K562 (cell line): ENCODE measurements at regions not wholly inside any gene's neighbourhood (a gene's known extent, or its start where the extent isn't known, plus 50 kb on each side); places are given as distances from the start of the nearest gene placed in this dataset.

Experiments used
- ATAC-seq: fragments of 200-7000 bp; cut with Tn5 transposase; 3 replicates; pipeline ENCODE4 v1.9.1; 2020; ENCODE audit warnings: moderate library complexity
- BruUV-seq: library from RNA; stranded (reverse); fragments of 400-500 nt; replicated peaks from 2 replicates; lab custom pipeline; 2021; lab: Mats Ljungman, UMichigan
- CTCF ChIA-PET: fragments of 300-600 bp; formaldehyde crosslinking; extraction: SDS; loops from one replicate; lab custom pipeline; 2021; ENCODE audit warnings: low intra/inter-chr PET ratio; lab: Yijun Ruan, JAX
- POLR2A ChIA-PET: fragments of 300-600, 350-650 bp; sonication (Branson Sonifier 250); formaldehyde crosslinking; extraction: SDS; loops from one replicate; lab custom pipeline; 2021; ENCODE audit warnings: antibody characterized with exemption, inconsistent platforms; lab: Yijun Ruan, JAX
- DNase-seq, 4 experiments: peaks; one replicate each; pipeline versions ENCODE4 v3.0.0 to v3.0.0-alpha.2; 2011 to 2018; ENCODE audit warnings: low spot score in 3 of 4, mixed read lengths in 3 of 4; ENCODE audit errors: extremely low read depth in 1 of 4
- FAIRE-seq: peaks from 2 replicates; lab custom pipeline; 2011; peaks lifted over from hg19 to GRCh38; lab: Jason Lieb, UNC
- H2AFZ ChIP-seq: 2 replicates; pipeline ENCODE4 v1.6.0; 2011; ENCODE audit warnings: low read depth, low read length, control low read depth, inconsistent platforms
- H3K27ac ChIP-seq: fragments of 200-600 bp; 3 replicates; pipeline ENCODE4 v1.8.0; 2011; ENCODE audit warnings: low read depth, mild to moderate bottlenecking, control low read depth, inconsistent platforms, low read length, moderate library complexity, mixed read lengths; ENCODE audit errors: extremely low read depth
- H3K27me3 ChIP-seq, 2 experiments: fragments of 300-600 bp in 1 of 2; 2 replicates in 1 of 2; 3 replicates in 1 of 2; pipeline versions ENCODE4 v1.6.0 to v1.8.0; 2011; ENCODE audit warnings: inconsistent platforms in 2 of 2, low read length in 2 of 2, mild to moderate bottlenecking in 1 of 2, mixed read lengths in 1 of 2, moderate library complexity in 1 of 2; ENCODE audit not compliant: control insufficient read depth in 2 of 2, insufficient read depth in 2 of 2
- H3K36me3 ChIP-seq: fragments of 300-600 bp; 3 replicates; pipeline ENCODE4 v1.8.0; 2011; ENCODE audit warnings: mild to moderate bottlenecking, low read length, inconsistent platforms; ENCODE audit not compliant: control insufficient read depth, insufficient read depth
- H3K4me1 ChIP-seq, 2 experiments: fragments of 200-600 bp in 1 of 2; replicated peaks in 1 of 2; 2 replicates in 1 of 2; 3 replicates in 1 of 2; pipeline versions ENCODE4 v1.5.1 to v1.8.0; 2011; ENCODE audit warnings: inconsistent platforms in 2 of 2, low read length in 2 of 2, mild to moderate bottlenecking in 1 of 2, mixed read lengths in 1 of 2, moderate library complexity in 1 of 2; ENCODE audit not compliant: control insufficient read depth in 2 of 2, insufficient read depth in 2 of 2
- H3K4me2 ChIP-seq: 2 replicates; pipeline ENCODE4 v1.6.1; 2011; ENCODE audit warnings: low read length, control low read depth, inconsistent platforms, mixed read lengths; ENCODE audit not compliant: insufficient read depth
- H3K4me3 ChIP-seq: fragments of 200-600 bp; sonication (generic), shearing (Covaris generic); 2 replicates; pipeline ENCODE4 v1.5.1; 2016; ENCODE audit warnings: control low read depth, inconsistent platforms
- H3K79me2 ChIP-seq: fragments of 200-600 bp; 3 replicates; pipeline ENCODE4 v1.8.0; 2011; ENCODE audit warnings: low read length, inconsistent platforms; ENCODE audit not compliant: control insufficient read depth, insufficient read depth
- H3K9ac ChIP-seq, 2 experiments: 2 replicates each; pipeline versions ENCODE4 v1.6.0 to v1.6.1; 2011; ENCODE audit warnings: low read depth in 2 of 2, low read length in 2 of 2, control low read depth in 1 of 2, inconsistent platforms in 1 of 2, mild to moderate bottlenecking in 1 of 2, mixed read lengths in 1 of 2; ENCODE audit not compliant: insufficient read depth in 1 of 2
- H3K9me1 ChIP-seq: one replicate; pipeline ENCODE4 v1.6.0; 2011; ENCODE audit warnings: inconsistent platforms, mild to moderate bottlenecking, low read length, moderate library complexity; ENCODE audit not compliant: control insufficient read depth, insufficient read depth
- H3K9me3 ChIP-seq: replicated peaks from 2 replicates; pipeline ENCODE4 v1.5.1; 2011; ENCODE audit warnings: low read depth, low read length, inconsistent platforms; ENCODE audit not compliant: control insufficient read depth, insufficient read depth
- H4K20me1 ChIP-seq: replicated peaks from 2 replicates; pipeline ENCODE4 v1.6.1; 2011; ENCODE audit warnings: low read length, inconsistent platforms, mixed read lengths; ENCODE audit not compliant: control insufficient read depth, insufficient read depth
- EP400 ChIP-seq: fragments of 450-650 bp; IDR thresholded peaks from 2 replicates; pipeline ENCODE4 v1.6.1; 2017; ENCODE audit warnings: antibody characterized with exemption, mild to moderate bottlenecking, moderate library complexity
- HNRNPL ChIP-seq: fragments of 200-400 bp; formaldehyde crosslinking; IDR thresholded peaks from 2 replicates; pipeline ENCODE4 v1.6.1; 2017; ENCODE audit warnings: low read depth, mild to moderate bottlenecking, low read length
- MXI1 ChIP-seq: IDR thresholded peaks from 2 replicates; pipeline ENCODE4 v1.6.1; 2011; ENCODE audit warnings: low read depth, mild to moderate bottlenecking, improper control_type of control experiment, low read length
- NR2F6 ChIP-seq: fragments of 450-650 bp; formaldehyde crosslinking; IDR thresholded peaks from 2 replicates; pipeline ENCODE4 v1.4.0; 2020; ENCODE audit warnings: mild to moderate bottlenecking
- RUNX1 ChIP-seq: sonication (generic); IDR thresholded peaks from 2 replicates; pipeline ENCODE4 v1.6.1; 2016; ENCODE audit warnings: antibody characterized with exemption, low read depth
- SUPT5H ChIP-seq: fragments of 450-650 bp; IDR thresholded peaks from 2 replicates; pipeline ENCODE4 v1.6.1; 2016
- ZBTB1 ChIP-seq: sonication (generic); formaldehyde crosslinking; IDR thresholded peaks from 2 replicates; pipeline ENCODE4 v1.8.1; 2023; ENCODE audit warnings: missing genetic modification reagents, low read depth, mild to moderate bottlenecking, borderline replicate concordance
- ZEB2 ChIP-seq: fragments of 450-650 bp; IDR thresholded peaks from 2 replicates; pipeline ENCODE4 v1.6.1; 2016
- ZNF121 ChIP-seq: sonication (generic); formaldehyde crosslinking; conservative IDR thresholded peaks from 2 replicates; pipeline ENCODE4 v1.8.0; 2022; ENCODE audit warnings: missing genetic modification reagents
- WGBS: fragments of 100-300 bp; shearing (Covaris generic); methylation state at CpG from one replicate; pipeline ENCODE4 v1.1.6; 2016; ENCODE audit warnings: low coverage, mixed read lengths; ENCODE audit not compliant: insufficient coverage; ENCODE audit errors: missing lambda C conversion rate; 5-methylcytosine and 5-hydroxymethylcytosine counted together
- in situ Hi-C: fragments of 300-500 bp; cut with MboI; formaldehyde crosslinking; loops from 4 replicates; pipeline ENCODE4 v1.15.0; 2018; ENCODE audit warnings: inconsistent platforms, mixed read lengths
- intact Hi-C: fragments of 100-400 bp; cut with micrococcal nuclease; formaldehyde crosslinking; loops from 2 replicates; pipeline ENCODE4 v1.14.2; 2022
- TF ChIP-seq, protein P1 (sequence below), 2 experiments: fragments of 200-800 bp in 1 of 2; sonication (Bioruptor generic) in 1 of 2; sonication (generic) in 1 of 2; formaldehyde crosslinking in 1 of 2; IDR thresholded peaks in 1 of 2; conservative IDR thresholded peaks in 1 of 2; 2 replicates each; pipeline versions ENCODE4 v1.5.0 to v1.6.1; 2016 to 2020; ENCODE audit warnings: missing compliant biosample characterization in 1 of 2, missing genetic modification characterization in 1 of 2, missing genetic modification reagents in 1 of 2
- TF ChIP-seq, protein P2 (sequence below): fragments of 250-450 bp; sonication (Bioruptor Pico); IDR thresholded peaks from 2 replicates; pipeline ENCODE4 v1.4.0; 2020; ENCODE audit warnings: mild to moderate bottlenecking, moderate library complexity, borderline replicate concordance
- TF ChIP-seq, protein P3 (sequence below): fragments of 250-450 bp; sonication (Bioruptor Pico); IDR thresholded peaks from 2 replicates; pipeline ENCODE4 v1.4.0; 2020

DNA sequence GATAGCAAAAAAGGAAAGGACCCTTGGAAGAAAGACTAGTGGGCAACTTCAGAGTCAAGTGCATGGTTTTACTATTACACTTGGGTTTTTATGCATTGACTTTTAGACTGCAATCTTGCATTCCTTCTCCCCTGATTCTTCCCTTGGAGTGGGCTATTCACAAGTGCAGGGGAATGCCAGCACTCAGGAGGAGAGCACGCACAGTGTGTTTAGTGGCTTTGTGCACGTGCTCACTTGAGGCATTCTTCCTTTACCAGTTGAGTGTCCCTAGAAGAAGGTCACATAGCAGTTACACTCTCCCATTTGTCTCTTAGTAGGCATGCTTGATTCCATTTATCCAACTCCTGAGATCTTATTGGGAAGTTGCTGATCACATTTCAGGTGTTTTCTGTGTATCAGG is 351.1 kb upstream of the HSFY2 start:
- no CpG with 5 or more reads among the region's 2 CpGs for WGBS
- no peaks in the 10 kb centered on the region for H3K9me3 ChIP-seq
- ATAC-seq (no peak), FAIRE-seq (no peak), DNase-seq (no peak)
- in situ Hi-C loops (no loop called here), intact Hi-C loops (no loop called here)
- no peak overlapping the region for H3K4me2 ChIP-seq
- H3K9me1 ChIP-seq, result no peaks in the 10 kb centered on the region
- H4K20me1 ChIP-seq, result no peaks in the 10 kb centered on the region
- POLR2A ChIA-PET, result no interaction called here
- no peak overlapping the region for H3K9ac ChIP-seq
- no peaks in the 10 kb centered on the region for H3K79me2 ChIP-seq
- H3K4me3 ChIP-seq, result no peak overlapping the region
- no peaks in the 10 kb centered on the region for H3K36me3 ChIP-seq
- BruUV-seq, result no TSS peak
- CTCF ChIA-PET, result no interaction called here
- H3K27ac ChIP-seq, result no peak overlapping the region
- H2AFZ ChIP-seq, result no peak overlapping the region
- H3K4me1 ChIP-seq, result no peaks in the 10 kb centered on the region
- H3K27me3 ChIP-seq, result no peaks in the 10 kb centered on the region
- TF ChIP-seq, protein P1, sequence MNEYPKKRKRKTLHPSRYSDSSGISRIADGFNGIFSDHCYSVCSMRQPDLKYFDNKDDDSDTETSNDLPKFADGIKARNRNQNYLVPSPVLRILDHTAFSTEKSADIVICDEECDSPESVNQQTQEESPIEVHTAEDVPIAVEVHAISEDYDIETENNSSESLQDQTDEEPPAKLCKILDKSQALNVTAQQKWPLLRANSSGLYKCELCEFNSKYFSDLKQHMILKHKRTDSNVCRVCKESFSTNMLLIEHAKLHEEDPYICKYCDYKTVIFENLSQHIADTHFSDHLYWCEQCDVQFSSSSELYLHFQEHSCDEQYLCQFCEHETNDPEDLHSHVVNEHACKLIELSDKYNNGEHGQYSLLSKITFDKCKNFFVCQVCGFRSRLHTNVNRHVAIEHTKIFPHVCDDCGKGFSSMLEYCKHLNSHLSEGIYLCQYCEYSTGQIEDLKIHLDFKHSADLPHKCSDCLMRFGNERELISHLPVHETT (CRISPR knock-in tag; conservative IDR thresholded peaks at IDR 0.05 in 1 of 2, IDR thresholded peaks at IDR 0.05 in 1 of 2), result no peak
- TF ChIP-seq NR2F6 (CRISPR knock-in tag) (no peak), RUNX1 (no peak), ZEB2 (no peak), MXI1 (no peak), SUPT5H (no peak), ZNF121 (CRISPR knock-in tag) (no peak), EP400 (no peak), ZBTB1 (CRISPR knock-in tag) (no peak), HNRNPL (no peak)
- TF ChIP-seq, protein P2, sequence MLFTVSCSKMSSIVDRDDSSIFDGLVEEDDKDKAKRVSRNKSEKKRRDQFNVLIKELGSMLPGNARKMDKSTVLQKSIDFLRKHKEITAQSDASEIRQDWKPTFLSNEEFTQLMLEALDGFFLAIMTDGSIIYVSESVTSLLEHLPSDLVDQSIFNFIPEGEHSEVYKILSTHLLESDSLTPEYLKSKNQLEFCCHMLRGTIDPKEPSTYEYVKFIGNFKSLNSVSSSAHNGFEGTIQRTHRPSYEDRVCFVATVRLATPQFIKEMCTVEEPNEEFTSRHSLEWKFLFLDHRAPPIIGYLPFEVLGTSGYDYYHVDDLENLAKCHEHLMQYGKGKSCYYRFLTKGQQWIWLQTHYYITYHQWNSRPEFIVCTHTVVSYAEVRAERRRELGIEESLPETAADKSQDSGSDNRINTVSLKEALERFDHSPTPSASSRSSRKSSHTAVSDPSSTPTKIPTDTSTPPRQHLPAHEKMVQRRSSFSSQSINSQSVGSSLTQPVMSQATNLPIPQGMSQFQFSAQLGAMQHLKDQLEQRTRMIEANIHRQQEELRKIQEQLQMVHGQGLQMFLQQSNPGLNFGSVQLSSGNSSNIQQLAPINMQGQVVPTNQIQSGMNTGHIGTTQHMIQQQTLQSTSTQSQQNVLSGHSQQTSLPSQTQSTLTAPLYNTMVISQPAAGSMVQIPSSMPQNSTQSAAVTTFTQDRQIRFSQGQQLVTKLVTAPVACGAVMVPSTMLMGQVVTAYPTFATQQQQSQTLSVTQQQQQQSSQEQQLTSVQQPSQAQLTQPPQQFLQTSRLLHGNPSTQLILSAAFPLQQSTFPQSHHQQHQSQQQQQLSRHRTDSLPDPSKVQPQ, result no peak
- TF ChIP-seq, protein P3, sequence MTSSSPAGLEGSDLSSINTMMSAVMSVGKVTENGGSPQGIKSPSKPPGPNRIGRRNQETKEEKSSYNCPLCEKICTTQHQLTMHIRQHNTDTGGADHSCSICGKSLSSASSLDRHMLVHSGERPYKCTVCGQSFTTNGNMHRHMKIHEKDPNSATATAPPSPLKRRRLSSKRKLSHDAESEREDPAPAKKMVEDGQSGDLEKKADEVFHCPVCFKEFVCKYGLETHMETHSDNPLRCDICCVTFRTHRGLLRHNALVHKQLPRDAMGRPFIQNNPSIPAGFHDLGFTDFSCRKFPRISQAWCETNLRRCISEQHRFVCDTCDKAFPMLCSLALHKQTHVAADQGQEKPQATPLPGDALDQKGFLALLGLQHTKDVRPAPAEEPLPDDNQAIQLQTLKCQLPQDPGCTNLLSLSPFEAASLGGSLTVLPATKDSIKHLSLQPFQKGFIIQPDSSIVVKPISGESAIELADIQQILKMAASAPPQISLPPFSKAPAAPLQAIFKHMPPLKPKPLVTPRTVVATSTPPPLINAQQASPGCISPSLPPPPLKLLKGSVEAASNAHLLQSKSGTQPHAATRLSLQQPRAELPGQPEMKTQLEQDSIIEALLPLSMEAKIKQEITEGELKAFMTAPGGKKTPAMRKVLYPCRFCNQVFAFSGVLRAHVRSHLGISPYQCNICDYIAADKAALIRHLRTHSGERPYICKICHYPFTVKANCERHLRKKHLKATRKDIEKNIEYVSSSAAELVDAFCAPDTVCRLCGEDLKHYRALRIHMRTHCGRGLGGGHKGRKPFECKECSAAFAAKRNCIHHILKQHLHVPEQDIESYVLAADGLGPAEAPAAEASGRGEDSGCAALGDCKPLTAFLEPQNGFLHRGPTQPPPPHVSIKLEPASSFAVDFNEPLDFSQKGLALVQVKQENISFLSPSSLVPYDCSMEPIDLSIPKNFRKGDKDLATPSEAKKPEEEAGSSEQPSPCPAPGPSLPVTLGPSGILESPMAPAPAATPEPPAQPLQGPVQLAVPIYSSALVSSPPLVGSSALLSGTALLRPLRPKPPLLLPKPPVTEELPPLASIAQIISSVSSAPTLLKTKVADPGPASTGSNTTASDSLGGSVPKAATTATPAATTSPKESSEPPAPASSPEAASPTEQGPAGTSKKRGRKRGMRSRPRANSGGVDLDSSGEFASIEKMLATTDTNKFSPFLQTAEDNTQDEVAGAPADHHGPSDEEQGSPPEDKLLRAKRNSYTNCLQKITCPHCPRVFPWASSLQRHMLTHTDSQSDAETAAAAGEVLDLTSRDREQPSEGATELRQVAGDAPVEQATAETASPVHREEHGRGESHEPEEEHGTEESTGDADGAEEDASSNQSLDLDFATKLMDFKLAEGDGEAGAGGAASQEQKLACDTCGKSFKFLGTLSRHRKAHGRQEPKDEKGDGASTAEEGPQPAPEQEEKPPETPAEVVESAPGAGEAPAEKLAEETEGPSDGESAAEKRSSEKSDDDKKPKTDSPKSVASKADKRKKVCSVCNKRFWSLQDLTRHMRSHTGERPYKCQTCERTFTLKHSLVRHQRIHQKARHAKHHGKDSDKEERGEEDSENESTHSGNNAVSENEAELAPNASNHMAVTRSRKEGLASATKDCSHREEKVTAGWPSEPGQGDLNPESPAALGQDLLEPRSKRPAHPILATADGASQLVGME (CRISPR knock-in tag), result no peak
